Mammary epithelial cell (primary cell): ENCODE measurements at regions not wholly inside any gene's neighbourhood (a gene's known extent, or its start where the extent isn't known, plus 50 kb on each side); places are given as distances from the start of the nearest gene placed in this dataset.

Experiments used
- EZH2 ChIP-seq: IDR thresholded peaks from 2 replicates; pipeline ENCODE4 v1.6.1; 2012; ENCODE audit warnings: low read length, inconsistent platforms, borderline replicate concordance
- TF ChIP-seq, protein P1 (sequence below), 2 donors: IDR thresholded peaks in 1 of 2; conservative IDR thresholded peaks in 1 of 2; 2 replicates each; pipeline ENCODE4 v1.5.1; 2011 to 2012; ENCODE audit warnings: inconsistent platforms in 2 of 2, low read length in 2 of 2, mild to moderate bottlenecking in 2 of 2, control low read depth in 1 of 2, low read depth in 1 of 2; ENCODE audit not compliant: insufficient read depth in 1 of 2; ENCODE audit errors: extremely low read depth in 1 of 2

DNA sequence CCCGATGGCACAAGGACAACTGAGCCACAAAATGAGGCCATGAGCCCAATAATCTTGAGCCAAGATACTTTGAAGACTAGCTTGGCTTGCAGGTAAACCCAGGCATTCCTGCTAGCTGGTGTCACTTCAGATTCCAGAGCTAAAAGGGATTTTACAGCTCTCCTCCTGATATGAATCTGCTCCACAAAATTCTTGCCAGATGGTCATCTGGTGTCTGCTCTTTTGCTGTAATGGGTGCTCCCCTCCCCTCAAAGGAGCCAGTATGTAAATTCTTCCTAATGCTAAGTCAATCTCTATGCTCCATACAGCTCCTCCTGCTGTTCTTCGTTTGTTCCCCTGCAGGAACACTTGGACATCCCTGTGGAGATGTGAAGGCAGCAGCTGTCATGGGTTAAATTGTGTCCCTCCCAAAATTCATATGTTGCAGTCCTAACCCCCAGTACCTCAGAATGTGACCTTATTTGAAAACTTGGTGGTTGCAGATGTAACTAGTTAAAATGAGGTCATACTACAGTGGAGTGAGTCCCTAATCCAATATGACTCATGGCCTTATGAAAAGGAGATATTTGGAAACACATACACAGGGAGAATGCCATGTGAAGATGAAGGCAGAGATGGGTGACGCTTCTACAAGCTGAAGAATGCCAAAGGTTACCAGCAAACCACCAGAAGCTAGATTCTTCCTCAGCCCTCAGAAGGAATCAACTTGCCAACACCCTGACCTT is 180.6 kb upstream of the PALMD start:
- TF ChIP-seq, protein P1, sequence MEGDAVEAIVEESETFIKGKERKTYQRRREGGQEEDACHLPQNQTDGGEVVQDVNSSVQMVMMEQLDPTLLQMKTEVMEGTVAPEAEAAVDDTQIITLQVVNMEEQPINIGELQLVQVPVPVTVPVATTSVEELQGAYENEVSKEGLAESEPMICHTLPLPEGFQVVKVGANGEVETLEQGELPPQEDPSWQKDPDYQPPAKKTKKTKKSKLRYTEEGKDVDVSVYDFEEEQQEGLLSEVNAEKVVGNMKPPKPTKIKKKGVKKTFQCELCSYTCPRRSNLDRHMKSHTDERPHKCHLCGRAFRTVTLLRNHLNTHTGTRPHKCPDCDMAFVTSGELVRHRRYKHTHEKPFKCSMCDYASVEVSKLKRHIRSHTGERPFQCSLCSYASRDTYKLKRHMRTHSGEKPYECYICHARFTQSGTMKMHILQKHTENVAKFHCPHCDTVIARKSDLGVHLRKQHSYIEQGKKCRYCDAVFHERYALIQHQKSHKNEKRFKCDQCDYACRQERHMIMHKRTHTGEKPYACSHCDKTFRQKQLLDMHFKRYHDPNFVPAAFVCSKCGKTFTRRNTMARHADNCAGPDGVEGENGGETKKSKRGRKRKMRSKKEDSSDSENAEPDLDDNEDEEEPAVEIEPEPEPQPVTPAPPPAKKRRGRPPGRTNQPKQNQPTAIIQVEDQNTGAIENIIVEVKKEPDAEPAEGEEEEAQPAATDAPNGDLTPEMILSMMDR (conservative IDR thresholded peaks at IDR 0.05 in 1 of 2, IDR thresholded peaks at IDR 0.05 in 1 of 2; ENCODE audit: extremely low read depth in 1 of 2, insufficient read depth in 1 of 2, low read depth in 1 of 2, low read length in 2 of 2): no peak
- no peak for TF ChIP-seq EZH2
